HepG2 (cell line): ENCODE measurements at regions not wholly inside any gene's neighbourhood (a gene's known extent, or its start where the extent isn't known, plus 50 kb on each side); places are given as distances from the start of the nearest gene placed in this dataset.

ENCODE experiments used
- ATAC-seq: fragments of 200-7000 bp; cut with Tn5 transposase; 3 replicates; pipeline ENCODE4 v1.9.1; 2020; ENCODE audit warnings: mild to moderate bottlenecking, moderate library complexity
- BruUV-seq: library from RNA; stranded (reverse); fragments of 400-500 nt; replicated peaks from 2 replicates; lab custom pipeline; 2021; lab: Mats Ljungman, UMichigan
- CTCF ChIA-PET: fragments of 300-600 bp; formaldehyde crosslinking; extraction: SDS; loops from one replicate; lab custom pipeline; 2021; ENCODE audit warnings: low total read pairs, inconsistent platforms, low intra/inter-chr PET ratio; lab: Yijun Ruan, JAX
- POLR2A ChIA-PET: fragments of 350-600 bp; sonication (Branson Sonifier 250); formaldehyde crosslinking; loops from one replicate; lab custom pipeline; 2020; ENCODE audit warnings: antibody characterized with exemption, inconsistent platforms; lab: Yijun Ruan, JAX
- DNase-seq: peaks from one replicate; pipeline ENCODE4 v3.0.0-alpha.2; 2015; ENCODE audit warnings: low spot score
- FAIRE-seq: peaks from 3 replicates; lab custom pipeline; 2011; peaks lifted over from hg19 to GRCh38; lab: Jason Lieb, UNC
- H2AFZ ChIP-seq: one replicate; pipeline ENCODE4 v1.6.1; 2011; ENCODE audit warnings: low read length, inconsistent platforms
- H3K27ac ChIP-seq: fragments of 300-600 bp; 3 replicates; pipeline ENCODE4 v1.8.0; 2011; ENCODE audit warnings: mixed run types, mild to moderate bottlenecking, mixed read lengths, low read length, inconsistent platforms; ENCODE audit not compliant: insufficient read depth; ENCODE audit errors: extremely low read length
- H3K27me3 ChIP-seq, 2 experiments: fragments of 200-600 bp in 1 of 2; 2 replicates in 1 of 2; 3 replicates in 1 of 2; pipeline versions ENCODE4 v1.6.0 to v1.8.0; 2011; ENCODE audit warnings: low read length in 2 of 2, mild to moderate bottlenecking in 2 of 2, moderate library complexity in 2 of 2, inconsistent platforms in 1 of 2; ENCODE audit not compliant: insufficient read depth in 2 of 2, control insufficient read depth in 1 of 2
- H3K36me3 ChIP-seq, 2 experiments: fragments of 200-600 bp in 1 of 2; replicated peaks in 1 of 2; 2 replicates in 1 of 2; 3 replicates in 1 of 2; pipeline versions ENCODE4 v1.5.1 to v1.8.0; 2011; ENCODE audit warnings: low read length in 2 of 2, inconsistent platforms in 1 of 2; ENCODE audit not compliant: insufficient read depth in 2 of 2, control insufficient read depth in 1 of 2
- H3K4me1 ChIP-seq: 2 replicates; pipeline ENCODE4 v1.5.1; 2012; ENCODE audit warnings: low read length, inconsistent platforms; ENCODE audit not compliant: insufficient read depth
- H3K4me2 ChIP-seq: 2 replicates; pipeline ENCODE4 v1.6.0; 2011; ENCODE audit warnings: low read depth, low read length, inconsistent platforms
- H3K4me3 ChIP-seq, 3 experiments: fragments of 200-600 bp in 1 of 3; sonication (generic), shearing (Covaris generic) in 1 of 3; replicated peaks in 1 of 3; 2 replicates each; pipeline ENCODE4 v1.5.1; 2011 to 2016; ENCODE audit warnings: low read length in 3 of 3, inconsistent platforms in 2 of 3, low read depth in 2 of 3, mild to moderate bottlenecking in 2 of 3, control low read depth in 1 of 3, mixed read lengths in 1 of 3; ENCODE audit not compliant: insufficient read depth in 1 of 3
- H3K79me2 ChIP-seq: one replicate; pipeline ENCODE4 v1.6.1; 2011; ENCODE audit warnings: low read length, inconsistent platforms; ENCODE audit not compliant: insufficient read depth
- H3K9ac ChIP-seq: 2 replicates; pipeline ENCODE4 v1.6.0; 2011; ENCODE audit warnings: mild to moderate bottlenecking, low read depth, low read length, inconsistent platforms; ENCODE audit not compliant: insufficient read depth
- H3K9me3 ChIP-seq: 2 replicates; pipeline ENCODE4 v1.5.1; 2012; ENCODE audit warnings: mild to moderate bottlenecking, low read length
- H4K20me1 ChIP-seq: 2 replicates; pipeline ENCODE4 v1.6.0; 2011; ENCODE audit warnings: inconsistent platforms, mild to moderate bottlenecking, low read length, moderate library complexity; ENCODE audit not compliant: insufficient read depth
- ARID2 ChIP-seq: sonication (generic); formaldehyde crosslinking; IDR thresholded peaks from 2 replicates; pipeline ENCODE4 v1.8.1; 2022; ENCODE audit warnings: mild to moderate bottlenecking, missing genetic modification reagents, borderline replicate concordance
- DPF2 ChIP-seq: sonication (generic); formaldehyde crosslinking; IDR thresholded peaks from 2 replicates; pipeline ENCODE4 v1.4.0; 2020; ENCODE audit warnings: mild to moderate bottlenecking, low read depth, missing genetic modification reagents, borderline replicate concordance
- GLI4 ChIP-seq: sonication (generic); formaldehyde crosslinking; IDR thresholded peaks from 2 replicates; pipeline ENCODE4 v1.5.1; 2020; ENCODE audit warnings: missing genetic modification reagents, mild to moderate bottlenecking, moderate library complexity, borderline replicate concordance
- HNF4A ChIP-seq: sonication (generic); formaldehyde crosslinking; IDR thresholded peaks from 2 replicates; pipeline ENCODE4 v1.4.0; 2020; ENCODE audit warnings: missing genetic modification reagents
- KMT2B ChIP-seq: IDR thresholded peaks from 2 replicates; pipeline ENCODE4 v1.6.1; 2016; ENCODE audit warnings: missing genetic modification reagents, missing compliant biosample characterization
- NRL ChIP-seq: sonication (generic); formaldehyde crosslinking; IDR thresholded peaks from 2 replicates; pipeline ENCODE4 v1.5.0; 2020; ENCODE audit warnings: missing genetic modification reagents, mild to moderate bottlenecking, moderate library complexity, borderline replicate concordance
- RORA ChIP-seq: sonication (generic); formaldehyde crosslinking; IDR thresholded peaks from 2 replicates; pipeline ENCODE4 v1.5.0; 2020; ENCODE audit warnings: mild to moderate bottlenecking, missing genetic modification reagents, moderate library complexity
- SOX6 ChIP-seq, 2 experiments: fragments of 450-650 bp in 1 of 2; sonication (generic) in 1 of 2; formaldehyde crosslinking in 1 of 2; IDR thresholded peaks; 2 replicates each; pipeline versions ENCODE4 v1.4.0 to v1.6.1; 2017 to 2020; ENCODE audit warnings: antibody characterized with exemption in 1 of 2, mild to moderate bottlenecking in 1 of 2, missing genetic modification reagents in 1 of 2
- SP4 ChIP-seq: sonication (generic); formaldehyde crosslinking; IDR thresholded peaks from 2 replicates; pipeline ENCODE4 v1.8.1; 2023; ENCODE audit warnings: mild to moderate bottlenecking, missing genetic modification reagents
- STAT5B ChIP-seq: sonication (generic); formaldehyde crosslinking; IDR thresholded peaks from 2 replicates; pipeline ENCODE4 v1.4.0; 2020; ENCODE audit warnings: missing genetic modification reagents
- ZKSCAN5 ChIP-seq: sonication (generic); formaldehyde crosslinking; IDR thresholded peaks from 2 replicates; pipeline ENCODE4 v1.5.1; 2020; ENCODE audit warnings: mild to moderate bottlenecking, missing genetic modification reagents
- ZNF12 ChIP-seq: sonication (generic); formaldehyde crosslinking; IDR thresholded peaks from 2 replicates; pipeline ENCODE4 v1.5.0; 2020; ENCODE audit warnings: missing genetic modification reagents
- ZNF205 ChIP-seq: IDR thresholded peaks from 2 replicates; pipeline ENCODE4 v1.6.1; 2018; ENCODE audit warnings: missing biosample characterization, missing genetic modification reagents
- ZNF274 ChIP-seq: sonication (generic); formaldehyde crosslinking; IDR thresholded peaks from 2 replicates; pipeline ENCODE4 v1.5.1; 2020; ENCODE audit warnings: mild to moderate bottlenecking, missing genetic modification reagents
- ZNF563 ChIP-seq: sonication (generic); formaldehyde crosslinking; IDR thresholded peaks from 2 replicates; pipeline ENCODE4 v1.8.0; 2022; ENCODE audit warnings: mild to moderate bottlenecking, moderate library complexity, missing genetic modification reagents
- ZNF564 ChIP-seq: sonication (generic); formaldehyde crosslinking; IDR thresholded peaks from 2 replicates; pipeline ENCODE4 v1.8.1; 2023; ENCODE audit warnings: mild to moderate bottlenecking, missing genetic modification reagents
- whole genome bisulfite sequencing: methylation state at CpG from one replicate; pipeline ENCODE4 v1.1.6; 2017; ENCODE audit warnings: low lambda C conversion rate; 5-methylcytosine and 5-hydroxymethylcytosine counted together
- in situ Hi-C: cut with HindIII; loops from 2 replicates; pipeline ENCODE4 v1.10.0; 2017; ENCODE audit warnings: low pct_unique_long_range_greater_than_20kb; ENCODE audit not compliant: extremely low pct_ligation_motif_present
- intact Hi-C: fragments of 100-400 bp; cut with micrococcal nuclease; formaldehyde crosslinking; loops from one replicate; pipeline ENCODE4 v1.10.0; 2022; ENCODE audit not compliant: unreplicated experiment
- TF ChIP-seq, protein P1 (sequence below): sonication (generic); formaldehyde crosslinking; IDR thresholded peaks from 2 replicates; pipeline ENCODE4 v1.4.0; 2020; ENCODE audit warnings: mild to moderate bottlenecking, missing genetic modification reagents
- TF ChIP-seq, protein P2 (sequence below): sonication (generic); formaldehyde crosslinking; IDR thresholded peaks from 2 replicates; pipeline ENCODE4 v1.5.0; 2020; ENCODE audit warnings: mild to moderate bottlenecking, low read depth, missing genetic modification reagents, borderline replicate concordance

DNA sequence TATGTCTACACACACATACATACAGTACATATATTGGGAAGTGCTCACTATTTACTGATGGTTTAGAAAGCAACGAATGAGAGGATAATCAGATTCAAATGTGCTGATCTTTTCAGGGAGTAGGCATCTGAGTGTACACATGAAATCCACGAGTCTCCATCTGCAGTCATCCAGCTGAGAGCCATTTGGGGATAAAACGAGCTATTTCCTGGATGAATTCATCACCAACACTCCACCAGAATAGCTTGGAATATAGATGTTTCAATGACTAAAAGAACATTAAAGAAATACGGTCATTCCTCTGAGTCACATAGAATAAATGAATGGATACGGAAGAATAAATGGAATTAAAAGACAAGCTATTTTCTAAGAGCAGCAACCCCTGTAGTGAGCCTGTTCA is 721.6 kb upstream of the ARGLU1 start:
- DNase-seq (no peak), ATAC-seq (no peak), FAIRE-seq (no peak)
- whole genome bisulfite sequencing, result 22% methylated on average over 5 of the region's 5 CpGs
- no peaks in the 10 kb centered on the region for H3K9me3 ChIP-seq
- H3K36me3 ChIP-seq, result no peaks in the 10 kb centered on the region
- H2AFZ ChIP-seq, result no peak overlapping the region
- no peaks in the 10 kb centered on the region for H3K4me1 ChIP-seq
- no peaks in the 10 kb centered on the region for H3K27me3 ChIP-seq
- BruUV-seq, result no TSS peak
- ChIA-PET POLR2A (no interaction called here), CTCF (no interaction called here)
- in situ Hi-C loops, result no loop called here
- intact Hi-C loops, result no loop called here
- no peak overlapping the region for H3K4me3 ChIP-seq
- H3K9ac ChIP-seq, result no peak overlapping the region
- H3K4me2 ChIP-seq, result no peak overlapping the region
- no peak overlapping the region for H3K27ac ChIP-seq
- no peak for TF ChIP-seq ARID2
- no peak for TF ChIP-seq ZNF274 (CRISPR knock-in tag)
- TF ChIP-seq ZNF563 (CRISPR knock-in tag), result no peak
- no peak for TF ChIP-seq NRL (CRISPR knock-in tag)
- TF ChIP-seq, protein P1, sequence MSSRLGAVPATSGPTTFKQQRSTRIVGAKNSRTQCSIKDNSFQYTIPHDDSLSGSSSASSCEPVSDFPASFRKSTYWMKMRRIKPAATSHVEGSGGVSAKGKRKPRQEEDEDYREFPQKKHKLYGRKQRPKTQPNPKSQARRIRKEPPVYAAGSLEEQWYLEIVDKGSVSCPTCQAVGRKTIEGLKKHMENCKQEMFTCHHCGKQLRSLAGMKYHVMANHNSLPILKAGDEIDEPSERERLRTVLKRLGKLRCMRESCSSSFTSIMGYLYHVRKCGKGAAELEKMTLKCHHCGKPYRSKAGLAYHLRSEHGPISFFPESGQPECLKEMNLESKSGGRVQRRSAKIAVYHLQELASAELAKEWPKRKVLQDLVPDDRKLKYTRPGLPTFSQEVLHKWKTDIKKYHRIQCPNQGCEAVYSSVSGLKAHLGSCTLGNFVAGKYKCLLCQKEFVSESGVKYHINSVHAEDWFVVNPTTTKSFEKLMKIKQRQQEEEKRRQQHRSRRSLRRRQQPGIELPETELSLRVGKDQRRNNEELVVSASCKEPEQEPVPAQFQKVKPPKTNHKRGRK (CRISPR knock-in tag), result no peak
- TF ChIP-seq DPF2 (CRISPR knock-in tag), result no peak
- no peaks in the 10 kb centered on the region for H4K20me1 ChIP-seq
- no peaks in the 10 kb centered on the region for H3K79me2 ChIP-seq

DNA sequence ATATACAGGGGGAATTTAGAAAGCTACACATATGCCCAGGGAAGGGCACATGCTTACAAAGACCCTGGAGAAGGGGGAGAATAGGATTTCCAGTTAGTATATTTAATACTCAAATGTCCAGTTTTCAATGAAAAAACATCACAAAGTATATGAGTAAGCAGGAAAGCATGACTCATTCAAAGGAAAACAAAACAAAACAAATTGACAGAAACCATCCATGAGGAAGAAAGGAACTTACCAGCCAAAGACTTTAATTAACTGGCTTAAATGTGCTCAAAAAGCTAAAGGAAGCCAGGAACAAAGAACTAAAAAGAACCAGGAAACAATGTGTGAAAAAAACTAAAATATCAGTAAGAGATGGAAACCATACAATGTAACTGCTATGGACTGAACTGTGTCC is 716.2 kb upstream of the ARGLU1 start:
- DNase-seq, result no peak
- Histone ChIP-seq H3K9me3 (no peaks in the 10 kb centered on the region), H3K4me3 (no peak overlapping the region), H3K9ac (no peak overlapping the region), H3K79me2 (no peaks in the 10 kb centered on the region), H3K27ac (no peak overlapping the region), H4K20me1 (no peaks in the 10 kb centered on the region), H2AFZ (no peak overlapping the region), H3K4me1 (no peaks in the 10 kb centered on the region), H3K27me3 (no peaks in the 10 kb centered on the region), H3K4me2 (no peak overlapping the region), H3K36me3 (no peaks in the 10 kb centered on the region)
- TF ChIP-seq RORA (CRISPR knock-in tag) (no peak), ZKSCAN5 (CRISPR knock-in tag) (no peak), KMT2B (CRISPR knock-in tag) (no peak), GLI4 (CRISPR knock-in tag) (no peak), ZNF205 (no peak), ZNF12 (CRISPR knock-in tag) (no peak), SOX6 (IDR thresholded peaks at IDR 0.05) (no peak), SOX6 (CRISPR knock-in tag; IDR thresholded peaks at IDR 0.05) (no peak), ZNF564 (CRISPR knock-in tag) (no peak), SP4 (CRISPR knock-in tag) (no peak), STAT5B (CRISPR knock-in tag) (no peak), HNF4A (no peak)
- TF ChIP-seq, protein P2, sequence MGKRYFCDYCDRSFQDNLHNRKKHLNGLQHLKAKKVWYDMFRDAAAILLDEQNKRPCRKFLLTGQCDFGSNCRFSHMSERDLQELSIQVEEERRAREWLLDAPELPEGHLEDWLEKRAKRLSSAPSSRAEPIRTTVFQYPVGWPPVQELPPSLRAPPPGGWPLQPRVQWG (CRISPR knock-in tag), result no peak
- intact Hi-C loops (no loop called here), in situ Hi-C loops (no loop called here)
- ChIA-PET CTCF (no interaction called here), POLR2A (no interaction called here)
- BruUV-seq, result no TSS peak
- ATAC-seq, result no peak
- FAIRE-seq, result no peak
